ENCODE measurements at regions not wholly inside any gene's neighbourhood (a gene's known extent, or its start where the extent isn't known, plus 50 kb on each side); places are given as distances from the start of the nearest gene placed in this dataset.

DNA sequence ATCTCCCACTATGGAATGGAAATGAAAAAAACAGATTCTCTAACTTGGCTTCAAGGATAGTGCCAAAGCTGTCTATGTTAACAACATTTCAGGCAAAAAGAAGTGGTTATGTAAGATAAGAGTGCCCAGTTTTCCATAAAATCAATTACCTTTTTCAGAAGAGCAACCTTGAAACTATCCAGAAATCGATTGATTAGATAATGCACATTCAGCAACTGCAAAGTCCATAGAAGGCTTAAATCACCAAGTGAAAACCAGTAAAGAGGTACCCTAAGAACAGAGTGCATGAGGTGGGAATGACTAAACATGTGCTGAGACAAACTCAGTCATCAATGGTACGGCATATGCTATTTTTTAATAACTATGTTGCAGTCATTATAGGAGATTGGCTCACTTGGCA, 71.9 kb upstream of the TNKS2 start:
- TF ChIP-seq, protein P1, sequence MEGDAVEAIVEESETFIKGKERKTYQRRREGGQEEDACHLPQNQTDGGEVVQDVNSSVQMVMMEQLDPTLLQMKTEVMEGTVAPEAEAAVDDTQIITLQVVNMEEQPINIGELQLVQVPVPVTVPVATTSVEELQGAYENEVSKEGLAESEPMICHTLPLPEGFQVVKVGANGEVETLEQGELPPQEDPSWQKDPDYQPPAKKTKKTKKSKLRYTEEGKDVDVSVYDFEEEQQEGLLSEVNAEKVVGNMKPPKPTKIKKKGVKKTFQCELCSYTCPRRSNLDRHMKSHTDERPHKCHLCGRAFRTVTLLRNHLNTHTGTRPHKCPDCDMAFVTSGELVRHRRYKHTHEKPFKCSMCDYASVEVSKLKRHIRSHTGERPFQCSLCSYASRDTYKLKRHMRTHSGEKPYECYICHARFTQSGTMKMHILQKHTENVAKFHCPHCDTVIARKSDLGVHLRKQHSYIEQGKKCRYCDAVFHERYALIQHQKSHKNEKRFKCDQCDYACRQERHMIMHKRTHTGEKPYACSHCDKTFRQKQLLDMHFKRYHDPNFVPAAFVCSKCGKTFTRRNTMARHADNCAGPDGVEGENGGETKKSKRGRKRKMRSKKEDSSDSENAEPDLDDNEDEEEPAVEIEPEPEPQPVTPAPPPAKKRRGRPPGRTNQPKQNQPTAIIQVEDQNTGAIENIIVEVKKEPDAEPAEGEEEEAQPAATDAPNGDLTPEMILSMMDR (IDR thresholded peaks at IDR 0.05 in 4 of 5, conservative IDR thresholded peaks at IDR 0.05 in 1 of 5): no peak
- TF ChIP-seq POLR2A (IDR thresholded peaks at IDR 0.05): no peak
